ENCODE measurements at regions not wholly inside any gene's neighbourhood (a gene's known extent, or its start where the extent isn't known, plus 50 kb on each side); places are given as distances from the start of the nearest gene placed in this dataset.

DNA sequence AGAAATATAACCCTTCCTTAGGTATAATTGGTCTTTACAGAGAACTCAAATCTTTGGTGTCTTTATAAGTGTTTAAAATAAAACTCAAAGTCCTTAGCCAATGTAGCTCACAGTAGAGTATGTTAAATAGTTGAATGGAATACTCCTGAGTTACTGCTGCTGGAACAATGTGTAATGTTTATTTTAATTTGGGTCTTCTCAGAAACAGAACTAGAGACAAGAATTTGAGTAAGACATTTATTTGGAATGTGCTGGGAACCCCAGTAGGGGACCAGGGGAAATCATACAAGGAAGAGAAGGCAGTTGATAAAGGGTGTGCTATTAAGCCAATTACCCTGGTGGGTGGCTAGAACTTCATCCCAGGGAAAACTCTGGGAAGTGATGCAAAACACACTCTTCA, 240.4 kb upstream of the LDB2 start:
- no peaks in the 10 kb centered on the region for H3K36me3 Mint-ChIP-seq
- no peaks in the 10 kb centered on the region for H3K36me3 ChIP-seq
- DNase-seq (ENCODE audit: low spot score), result no peak
- no peak overlapping the region for H3K4me2 ChIP-seq
- no peaks in the 10 kb centered on the region for H3K9me3 ChIP-seq (ENCODE audit: low read depth)
- peaks cover 24% of the 10 kb centered on the region for H3K9me3 Mint-ChIP-seq
- no peak overlapping the region for H3K9ac ChIP-seq
- peaks cover 11% of the 10 kb centered on the region for H3K4me1 Mint-ChIP-seq
- no peaks in the 10 kb centered on the region for H3K27me3 Mint-ChIP-seq (ENCODE audit: insufficient read depth, low read depth)
- no peaks in the 10 kb centered on the region for H3F3A ChIP-seq (ENCODE audit: low read depth)
- H3K79me2 ChIP-seq (ENCODE audit: low read depth), result no peaks in the 10 kb centered on the region
- no peaks in the 10 kb centered on the region for H4K20me1 ChIP-seq (ENCODE audit: low read depth)
- no peaks in the 10 kb centered on the region for H3K27me3 ChIP-seq
- TF ChIP-seq EZH2phosphoT487 (IDR thresholded peaks at IDR 0.05) (no peak), EZH2 (IDR thresholded peaks at IDR 0.05) (no peak)
- TF ChIP-seq, protein P1, sequence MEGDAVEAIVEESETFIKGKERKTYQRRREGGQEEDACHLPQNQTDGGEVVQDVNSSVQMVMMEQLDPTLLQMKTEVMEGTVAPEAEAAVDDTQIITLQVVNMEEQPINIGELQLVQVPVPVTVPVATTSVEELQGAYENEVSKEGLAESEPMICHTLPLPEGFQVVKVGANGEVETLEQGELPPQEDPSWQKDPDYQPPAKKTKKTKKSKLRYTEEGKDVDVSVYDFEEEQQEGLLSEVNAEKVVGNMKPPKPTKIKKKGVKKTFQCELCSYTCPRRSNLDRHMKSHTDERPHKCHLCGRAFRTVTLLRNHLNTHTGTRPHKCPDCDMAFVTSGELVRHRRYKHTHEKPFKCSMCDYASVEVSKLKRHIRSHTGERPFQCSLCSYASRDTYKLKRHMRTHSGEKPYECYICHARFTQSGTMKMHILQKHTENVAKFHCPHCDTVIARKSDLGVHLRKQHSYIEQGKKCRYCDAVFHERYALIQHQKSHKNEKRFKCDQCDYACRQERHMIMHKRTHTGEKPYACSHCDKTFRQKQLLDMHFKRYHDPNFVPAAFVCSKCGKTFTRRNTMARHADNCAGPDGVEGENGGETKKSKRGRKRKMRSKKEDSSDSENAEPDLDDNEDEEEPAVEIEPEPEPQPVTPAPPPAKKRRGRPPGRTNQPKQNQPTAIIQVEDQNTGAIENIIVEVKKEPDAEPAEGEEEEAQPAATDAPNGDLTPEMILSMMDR (IDR thresholded peaks at IDR 0.05), result no peak
- no peak overlapping the region for H3K4me3 Mint-ChIP-seq
- no peak overlapping the region for H3K27ac Mint-ChIP-seq
- H2AFZ ChIP-seq (replicated peaks), result no peak overlapping the region
- no peak overlapping the region for H3K4me3 ChIP-seq
- H3K27ac ChIP-seq, result no peak overlapping the region
- H3K4me1 ChIP-seq, result no peaks in the 10 kb centered on the region

DNA sequence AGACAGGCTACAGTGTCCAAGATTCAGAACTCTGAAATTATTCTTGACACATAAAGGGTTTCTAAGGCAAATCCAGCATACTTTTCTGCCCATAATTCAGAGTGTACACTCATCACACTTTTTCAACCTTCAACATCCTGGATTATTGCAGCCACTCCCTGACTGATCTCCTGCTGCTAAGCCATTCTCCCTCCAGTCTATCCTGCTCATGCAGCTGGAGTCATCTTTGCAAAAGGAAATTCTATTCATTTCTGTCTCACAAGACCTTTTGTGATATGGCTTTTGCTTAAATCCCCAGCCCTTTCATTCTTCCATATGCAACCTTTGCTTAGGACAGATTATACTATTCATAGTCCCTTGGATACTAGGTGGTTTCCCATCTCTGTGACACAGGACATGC, 236.1 kb upstream of the LDB2 start:
- Histone ChIP-seq H3K9me3 (ENCODE audit: low read depth) (no peaks in the 10 kb centered on the region), H3K27ac (no peak overlapping the region), H3K4me1 (no peaks in the 10 kb centered on the region), H4K20me1 (ENCODE audit: low read depth) (no peaks in the 10 kb centered on the region), H3K36me3 (no peaks in the 10 kb centered on the region), H3K4me2 (no peak overlapping the region), H3K79me2 (ENCODE audit: low read depth) (no peaks in the 10 kb centered on the region), H2AFZ (replicated peaks) (no peak overlapping the region), H3K4me3 (no peak overlapping the region), H3K27me3 (no peaks in the 10 kb centered on the region), H3F3A (ENCODE audit: low read depth) (no peaks in the 10 kb centered on the region), H3K9ac (no peak overlapping the region)
- peaks cover 11% of the 10 kb centered on the region for H3K9me3 Mint-ChIP-seq
- H3K36me3 Mint-ChIP-seq, result no peaks in the 10 kb centered on the region
- H3K4me1 Mint-ChIP-seq, result peaks cover 17% of the 10 kb centered on the region
- H3K4me3 Mint-ChIP-seq, result no peak overlapping the region
- no peak for DNase-seq (ENCODE audit: low spot score)
- H3K27ac Mint-ChIP-seq, result no peak overlapping the region
- no peak for TF ChIP-seq EZH2 (IDR thresholded peaks at IDR 0.05)
- TF ChIP-seq EZH2phosphoT487 (IDR thresholded peaks at IDR 0.05), result no peak
- TF ChIP-seq, protein P1 (IDR thresholded peaks at IDR 0.05), result no peak
- no peaks in the 10 kb centered on the region for H3K27me3 Mint-ChIP-seq (ENCODE audit: insufficient read depth, low read depth)

DNA sequence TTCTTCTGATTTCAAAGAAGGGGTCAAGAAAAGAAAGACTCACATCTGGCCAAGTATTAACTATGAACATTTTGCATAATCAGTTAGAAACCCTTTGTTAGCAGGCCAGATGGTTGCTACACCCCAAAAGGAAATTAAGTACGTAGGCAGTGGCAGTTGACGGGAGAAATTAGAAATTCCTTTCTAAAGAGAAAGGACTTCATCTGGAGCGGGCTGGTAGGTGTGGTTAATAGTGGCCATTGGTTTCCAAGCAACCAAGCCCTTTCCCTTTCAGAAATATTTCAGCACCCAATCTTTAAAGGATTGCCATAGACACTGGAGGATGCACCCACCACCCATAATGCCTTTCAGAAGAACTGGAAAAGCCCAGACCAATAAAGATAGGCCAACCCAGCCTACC, 235.7 kb upstream of the LDB2 start:
- Histone ChIP-seq H3K4me3 (no peak overlapping the region), H3K4me1 (no peaks in the 10 kb centered on the region), H3K27ac (no peak overlapping the region), H4K20me1 (ENCODE audit: low read depth) (no peaks in the 10 kb centered on the region), H2AFZ (replicated peaks) (no peak overlapping the region), H3K79me2 (ENCODE audit: low read depth) (no peaks in the 10 kb centered on the region), H3K36me3 (no peaks in the 10 kb centered on the region), H3K4me2 (no peak overlapping the region), H3F3A (ENCODE audit: low read depth) (no peaks in the 10 kb centered on the region), H3K27me3 (no peaks in the 10 kb centered on the region), H3K9me3 (ENCODE audit: low read depth) (no peaks in the 10 kb centered on the region), H3K9ac (no peak overlapping the region)
- Mint-ChIP-seq H3K4me3 (no peak overlapping the region), H3K4me1 (peaks cover 17% of the 10 kb centered on the region), H3K36me3 (no peaks in the 10 kb centered on the region), H3K27ac (no peak overlapping the region), H3K9me3 (peaks cover 11% of the 10 kb centered on the region), H3K27me3 (ENCODE audit: insufficient read depth, low read depth) (no peaks in the 10 kb centered on the region)
- TF ChIP-seq EZH2phosphoT487 (IDR thresholded peaks at IDR 0.05), result no peak
- no peak for TF ChIP-seq EZH2 (IDR thresholded peaks at IDR 0.05)
- TF ChIP-seq, protein P1 (IDR thresholded peaks at IDR 0.05), result no peak
- DNase-seq (ENCODE audit: low spot score), result no peak

Measured in neural progenitor cell (in vitro differentiated cells).